NCI-H2107 treated with DMSO at 0.1 percent for 48 hours (cell line): ENCODE measurements at regions not wholly inside any gene's neighbourhood (a gene's known extent, or its start where the extent isn't known, plus 50 kb on each side); places are given as distances from the start of the nearest gene placed in this dataset.

Experiments
- DNase-seq: peaks from one replicate; lab custom pipeline; 2025; ENCODE audit not compliant: unreplicated experiment; lab: John Stamatoyannopoulos, UW

GRCh38 chr18:68035774-68036522, 519.4 kb upstream of the DSEL start:
- no peak for DNase-seq

- no peak for DNase-seq
Observed at GRCh38 chr18:68034296-68034695, 517.8 kb upstream of the DSEL start.

GRCh38 chr18:68033466-68033865, 516.9 kb upstream of the DSEL start:
- no peak for DNase-seq

- DNase-seq: no peak
Observed at GRCh38 chr18:68024716-68025115, 508.2 kb upstream of the DSEL start.

GRCh38 chr18:68017385-68017784, 500.9 kb upstream of the DSEL start:
- no peak for DNase-seq

- no peak for DNase-seq
Observed at GRCh38 chr18:67997496-67997895, 481.0 kb upstream of the DSEL start.

- no peak for DNase-seq
Observed at GRCh38 chr18:67995769-67996168, 479.2 kb upstream of the DSEL start.

GRCh38 chr18:67980241-67980640, 463.7 kb upstream of the DSEL start:
- no peak for DNase-seq

- DNase-seq: no peak
Observed at GRCh38 chr18:67977067-67977616, 460.6 kb upstream of the DSEL start.

- no peak for DNase-seq
Observed at GRCh38 chr18:67973916-67974315, 457.4 kb upstream of the DSEL start.

GRCh38 chr18:67969458-67969857, 452.9 kb upstream of the DSEL start:
- peak; percentile 6 for DNase-seq

GRCh38 chr18:67966224-67966623, 449.7 kb upstream of the DSEL start:
- no peak for DNase-seq

GRCh38 chr18:67964462-67964861, 447.9 kb upstream of the DSEL start:
- DNase-seq: no peak

- no peak for DNase-seq
Observed at GRCh38 chr18:67961701-67962440, 445.4 kb upstream of the DSEL start.

GRCh38 chr18:67957684-67958083, 441.2 kb upstream of the DSEL start:
- DNase-seq: no peak

- DNase-seq: no peak
Observed at GRCh38 chr18:67954594-67954993, 438.1 kb upstream of the DSEL start.

GRCh38 chr18:67951137-67951536, 434.6 kb upstream of the DSEL start:
- no peak for DNase-seq

GRCh38 chr18:67938660-67939059, 422.1 kb upstream of the DSEL start:
- DNase-seq: no peak

GRCh38 chr18:67935638-67936037, 419.1 kb upstream of the DSEL start:
- DNase-seq: no peak

GRCh38 chr18:67933271-67933670, 416.8 kb upstream of the DSEL start:
- no peak for DNase-seq

- no peak for DNase-seq
Observed at GRCh38 chr18:67932271-67932670, 415.8 kb upstream of the DSEL start.
